ENCODE measurements at regions not wholly inside any gene's neighbourhood (a gene's known extent, or its start where the extent isn't known, plus 50 kb on each side); places are given as distances from the start of the nearest gene placed in this dataset.
"Not testable (repeated sequence)": the region's sequence is repeated elsewhere in the genome, so short reads cannot be mapped to it uniquely, and the experiment has no call there.

DNA sequence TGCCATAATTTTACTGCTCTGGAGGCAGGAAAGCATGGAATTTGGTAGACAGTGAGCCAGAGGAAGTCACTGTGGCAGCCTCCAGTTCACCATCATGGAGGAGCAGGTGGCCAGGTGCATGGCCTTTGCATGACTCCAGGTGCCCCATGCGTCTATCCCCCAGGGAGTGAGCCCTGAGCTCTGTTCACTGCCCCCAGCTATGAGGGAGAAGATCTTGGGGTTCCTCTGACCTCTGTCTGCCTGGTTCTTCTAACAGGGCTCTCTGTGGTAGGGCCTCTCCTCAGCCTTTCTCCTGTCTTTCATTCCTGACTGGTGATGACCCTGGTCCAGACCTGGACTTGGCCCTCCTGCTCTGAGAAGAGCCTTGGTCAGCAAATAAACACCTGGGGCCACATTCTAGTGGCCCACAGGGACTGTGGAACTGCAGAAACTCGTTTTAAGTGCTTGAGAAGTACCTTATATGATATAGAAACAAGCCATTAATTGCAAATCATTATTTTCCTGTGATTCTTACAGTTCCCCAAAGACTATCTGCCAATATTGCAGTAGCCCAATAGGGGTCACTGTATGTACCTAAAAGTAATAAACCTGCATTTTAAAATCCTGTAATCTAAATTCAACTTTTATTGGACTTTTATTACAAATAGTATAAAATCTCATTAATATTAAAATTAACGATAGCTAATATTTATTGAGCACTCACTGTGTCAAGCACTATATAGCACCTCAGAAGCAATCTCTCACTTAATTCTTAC lies 120.0 kb upstream of the SYT13 start:
- DNase-seq: no peak

DNA sequence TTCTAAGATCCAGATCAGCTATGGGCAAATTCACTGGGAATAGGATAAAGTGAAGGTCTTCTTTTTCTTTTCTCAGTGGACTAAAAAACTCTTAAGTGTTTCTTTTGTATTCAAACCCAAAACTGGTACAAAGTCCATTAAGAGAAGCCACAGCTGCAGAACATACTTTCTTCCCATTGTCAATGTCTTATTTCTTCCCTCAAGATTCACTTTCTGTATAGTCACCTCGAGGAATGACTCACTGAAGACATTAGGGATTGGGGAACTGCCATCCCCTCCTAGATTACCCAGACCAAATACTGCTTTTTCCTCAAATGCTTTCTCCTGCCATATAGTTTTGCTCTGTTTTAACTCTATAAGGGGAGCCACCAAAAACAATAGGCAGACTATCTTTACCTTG lies 117.4 kb upstream of the SYT13 start:
- not testable (repeated sequence) for DNase-seq

DNA sequence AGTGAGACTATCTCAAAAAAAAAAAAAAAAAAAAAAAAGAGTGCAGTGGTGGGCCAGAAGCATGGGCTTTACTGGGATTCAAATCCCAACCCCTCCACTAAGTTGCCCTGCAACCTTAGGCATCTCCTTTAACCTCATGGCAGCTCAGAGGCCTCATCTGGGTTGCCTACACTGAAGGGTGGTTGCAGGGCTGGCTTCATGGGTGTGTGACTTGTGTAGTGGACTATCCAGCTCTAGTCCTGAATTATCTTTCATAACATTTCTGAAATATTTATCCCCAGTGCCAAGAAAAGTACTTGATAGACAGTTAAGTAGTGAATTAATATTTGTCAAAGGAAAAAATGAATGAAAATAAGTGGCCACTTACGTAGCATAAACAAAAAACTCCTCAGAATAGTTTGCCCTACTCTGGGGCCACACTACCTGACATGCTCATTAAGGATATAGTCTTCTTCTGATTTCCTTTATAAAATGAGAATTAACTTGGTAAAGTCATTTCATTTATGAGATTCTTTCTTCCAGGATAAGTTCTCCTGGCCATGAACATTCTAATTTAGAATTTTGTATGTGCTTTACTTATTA lies 116.0 kb upstream of the SYT13 start:
- no peak for DNase-seq

DNA sequence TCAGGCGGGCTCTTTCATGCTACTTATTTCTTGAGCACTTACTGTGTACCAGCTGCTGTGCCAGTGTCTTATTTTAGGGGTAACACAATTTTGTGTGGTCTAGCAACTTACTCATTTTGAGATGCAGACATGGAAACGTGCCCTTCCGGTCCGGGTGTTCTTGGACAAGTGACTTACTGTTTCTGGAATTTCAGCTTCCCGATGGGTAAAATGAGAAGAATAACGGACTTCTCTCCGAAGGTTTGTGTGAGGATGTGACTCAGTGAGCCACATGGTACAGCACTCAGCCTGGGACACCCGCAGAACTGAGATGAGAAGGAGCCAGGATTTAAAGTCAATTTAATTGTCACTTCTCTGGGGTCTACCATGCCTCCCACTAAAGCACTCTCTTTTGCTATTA lies 114.5 kb upstream of the SYT13 start:
- DNase-seq: no peak

DNA sequence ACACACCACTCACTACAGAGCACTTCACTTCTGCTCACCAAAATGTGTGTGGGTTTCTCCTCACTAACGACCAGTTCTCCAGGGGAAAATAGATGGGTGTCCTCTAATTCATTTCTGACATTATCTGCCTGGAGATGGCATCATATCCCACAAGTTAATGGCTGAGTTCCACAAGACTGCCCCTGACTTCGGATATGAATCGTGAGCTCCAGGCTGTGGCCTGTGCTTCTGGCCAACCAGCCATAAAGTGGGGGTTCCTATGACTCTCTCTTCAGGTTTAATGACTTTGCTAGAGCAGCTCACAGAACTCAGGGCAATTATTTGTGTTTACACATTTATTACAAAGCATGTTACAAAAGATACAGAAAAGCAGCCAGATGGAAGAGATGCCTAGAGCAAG lies 113.0 kb upstream of the SYT13 start:
- DNase-seq: no peak

DNA sequence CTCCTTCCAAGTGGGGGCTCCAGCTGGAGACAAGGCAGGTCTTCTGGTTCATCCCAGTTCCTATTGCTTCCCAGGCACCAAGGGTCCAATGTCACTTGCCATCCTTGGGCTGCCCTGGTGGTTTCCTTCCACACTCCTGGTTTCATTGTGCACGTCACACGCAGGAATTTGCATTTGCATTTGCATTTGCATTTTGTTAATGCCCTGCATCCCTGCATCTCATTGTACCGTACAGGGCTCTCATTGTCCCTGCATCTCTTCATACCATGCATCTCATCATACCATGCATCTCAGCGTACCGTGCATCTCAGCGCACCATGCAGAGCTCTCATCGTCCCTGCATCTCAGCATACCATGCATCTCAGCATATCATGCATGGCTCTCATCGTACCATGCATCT lies 112.2 kb upstream of the SYT13 start:
- DNase-seq: no peak

DNA sequence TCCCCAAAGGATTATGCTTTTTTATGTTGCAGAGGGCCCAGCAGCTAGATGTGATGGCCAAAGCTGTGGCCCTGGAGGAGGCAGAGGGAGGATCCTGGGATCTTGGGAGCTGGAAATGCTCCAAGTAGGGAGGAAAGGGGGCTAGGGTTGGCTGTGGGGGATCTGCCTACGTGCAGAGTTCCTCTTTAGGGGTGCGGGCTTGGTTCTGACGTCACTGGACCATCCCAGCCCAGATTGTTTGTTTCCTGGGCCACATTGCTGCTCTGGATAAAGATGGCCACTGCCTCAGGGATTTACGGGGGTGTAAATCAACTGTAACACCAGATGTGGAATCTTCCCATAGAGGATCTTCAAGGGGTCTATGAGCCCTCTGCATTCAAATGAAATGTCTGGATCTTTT lies 110.3 kb upstream of the SYT13 start:
- no peak for DNase-seq

DNA sequence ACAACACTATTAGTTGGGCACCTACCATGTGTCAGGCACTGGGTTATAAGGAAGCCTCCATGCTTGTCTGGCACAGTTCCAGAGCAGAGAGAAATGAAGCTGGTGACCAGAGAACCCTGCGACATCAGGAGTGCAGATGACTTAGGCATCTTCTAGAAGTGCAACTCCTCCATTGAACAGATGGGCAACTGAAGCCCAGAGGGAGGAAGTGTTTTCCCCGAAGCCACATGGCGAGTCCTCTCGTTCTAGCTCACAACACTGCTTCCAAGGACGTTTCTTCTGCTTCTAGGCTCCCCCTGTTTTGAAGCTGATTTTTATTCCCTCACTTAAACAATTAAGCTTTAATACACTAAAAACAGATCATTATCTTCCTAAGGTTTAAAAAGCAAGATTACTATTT lies 109.8 kb upstream of the SYT13 start:
- no peak for DNase-seq

DNA sequence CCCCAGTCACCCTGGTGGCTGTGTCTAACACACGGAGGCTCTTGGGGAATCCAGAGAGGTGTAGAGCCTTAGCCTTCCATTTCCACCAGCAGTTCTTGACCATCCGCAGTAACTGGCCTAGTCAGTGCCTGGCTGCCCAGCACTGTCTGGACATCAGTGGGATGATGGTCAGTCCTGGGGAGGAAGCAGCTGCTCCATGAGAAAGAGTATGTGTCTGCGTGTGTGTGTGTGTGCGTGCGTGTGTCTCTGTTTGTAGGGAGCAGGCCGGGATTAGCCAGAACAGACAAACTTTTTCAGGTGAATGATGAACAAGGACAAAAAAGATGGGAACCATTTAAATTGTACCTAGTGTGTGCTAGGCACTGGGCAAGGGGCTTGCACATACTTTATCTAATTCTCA lies 109.3 kb upstream of the SYT13 start:
- no peak for DNase-seq

DNA sequence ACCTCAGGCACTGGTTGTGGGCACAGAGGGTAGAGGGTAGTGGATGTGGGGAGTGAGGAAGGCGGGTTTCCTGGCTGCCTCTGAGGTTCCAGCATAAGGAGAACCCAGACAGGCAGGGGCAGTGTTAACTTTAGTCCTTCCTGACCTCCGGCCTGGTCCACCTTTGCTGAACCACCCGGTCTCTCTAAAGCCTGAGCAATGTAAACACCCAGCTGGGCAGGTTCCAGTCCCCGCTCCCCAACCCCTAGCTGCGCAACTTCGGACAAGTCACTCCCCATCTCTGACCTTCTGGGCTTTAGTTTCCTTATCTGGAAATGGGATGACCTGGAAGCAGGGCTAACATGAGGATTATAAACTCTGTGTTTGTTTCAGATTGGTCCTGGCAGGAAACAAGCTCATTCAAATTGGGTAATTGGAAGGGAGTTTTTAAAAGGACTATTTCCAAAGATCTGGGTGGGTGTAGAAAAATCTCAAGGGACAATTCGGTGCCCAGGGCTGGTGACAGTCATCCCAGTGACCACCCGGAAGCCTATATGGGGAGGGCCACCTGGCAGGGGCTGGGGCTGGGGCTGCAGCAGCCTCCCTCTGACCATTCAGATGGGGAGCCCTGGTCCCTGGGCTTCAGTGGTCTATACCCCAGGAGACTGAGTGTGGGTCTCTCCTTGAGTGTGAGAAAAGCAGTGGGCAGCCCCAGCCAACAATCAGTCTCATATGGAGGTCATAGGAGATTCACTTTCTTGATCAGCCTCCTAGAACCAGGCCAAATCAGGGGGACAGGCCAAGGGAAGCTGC lies 108.3 kb upstream of the SYT13 start:
- no peak for DNase-seq

DNA sequence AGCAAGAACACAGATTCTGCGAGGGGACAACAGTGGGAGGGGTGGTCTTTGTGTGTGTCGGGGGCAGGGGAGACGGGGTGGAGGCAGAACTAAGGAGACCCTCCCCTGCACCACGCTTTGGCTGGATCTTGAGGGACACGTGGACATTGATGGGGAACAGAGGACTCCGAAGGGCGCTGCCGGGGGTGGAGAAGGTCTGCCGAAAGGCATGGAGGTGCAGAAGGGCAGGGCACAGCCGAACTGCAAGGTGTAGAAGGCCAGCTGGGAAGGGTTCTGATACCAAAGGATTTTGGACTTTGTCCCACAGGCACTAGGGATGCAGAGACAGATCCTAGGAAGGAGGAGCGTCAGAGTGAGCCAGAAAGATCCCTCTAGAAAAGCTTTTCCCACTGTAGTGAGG lies 107.7 kb upstream of the SYT13 start:
- no peak for DNase-seq

DNA sequence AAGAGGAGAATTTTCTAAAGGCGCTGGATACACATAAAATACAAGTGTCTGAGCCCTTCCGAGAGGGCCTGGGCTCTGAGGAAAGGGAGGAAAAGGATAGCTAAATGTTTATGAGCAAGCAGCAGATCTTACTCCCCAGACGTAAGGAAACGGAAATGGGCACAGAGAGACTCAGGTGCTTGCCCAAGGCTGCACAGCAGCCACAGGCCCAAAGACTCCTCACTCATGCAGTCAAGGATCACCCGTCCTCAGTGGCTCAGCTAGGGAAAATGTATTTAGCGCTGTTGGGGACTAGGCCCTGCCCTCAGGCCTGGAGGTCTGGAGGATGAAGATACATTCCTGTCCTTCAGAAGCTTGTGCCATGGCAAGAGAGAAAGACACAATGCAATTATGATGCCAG lies 107.2 kb upstream of the SYT13 start:
- no peak for DNase-seq

DNA sequence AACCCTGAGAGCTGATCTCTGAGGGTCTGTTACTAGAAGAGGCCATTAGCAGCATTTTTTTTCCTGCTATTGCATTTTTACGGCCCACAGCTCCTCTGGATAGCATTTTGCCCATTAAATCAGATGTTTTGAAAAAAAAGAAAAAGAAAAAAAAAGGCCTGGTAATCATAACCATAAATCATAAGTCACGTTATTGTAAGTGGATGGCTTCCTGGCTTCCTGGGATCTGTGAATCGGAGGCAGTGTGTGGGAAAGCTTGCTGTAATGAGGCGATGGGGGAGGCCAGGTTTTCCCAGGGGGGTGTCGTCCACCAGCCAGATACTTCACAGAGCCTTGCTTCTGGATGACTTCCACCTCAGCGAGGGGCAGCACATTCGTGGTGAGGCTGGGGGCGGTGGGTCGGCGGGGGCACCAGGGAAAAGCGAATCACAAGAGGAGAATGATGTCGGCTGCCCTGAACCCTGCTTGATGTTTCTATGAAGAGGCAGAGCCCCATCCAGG lies 106.5 kb upstream of the SYT13 start:
- no peak for DNase-seq

DNA sequence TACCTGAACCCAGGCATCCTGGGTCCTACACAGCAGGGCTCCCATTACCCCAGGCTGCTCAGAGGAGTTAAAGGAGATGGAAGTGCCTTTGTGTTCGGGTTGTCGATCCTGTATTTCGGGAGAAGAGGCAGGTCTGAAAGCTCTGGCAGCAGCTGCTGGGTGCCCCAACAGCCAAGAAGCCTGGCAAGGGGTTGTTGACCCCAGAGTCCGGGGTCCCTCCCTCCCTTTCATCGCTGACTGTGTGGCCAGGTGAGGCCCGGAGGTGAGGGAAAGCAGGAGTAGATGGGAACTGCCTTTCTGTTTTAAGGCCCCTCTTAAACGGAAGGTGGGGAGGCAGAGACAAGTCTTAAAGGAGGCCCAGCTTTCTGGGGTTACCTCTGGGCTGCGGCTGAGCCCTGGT lies 106.0 kb upstream of the SYT13 start:
- DNase-seq: no peak

DNA sequence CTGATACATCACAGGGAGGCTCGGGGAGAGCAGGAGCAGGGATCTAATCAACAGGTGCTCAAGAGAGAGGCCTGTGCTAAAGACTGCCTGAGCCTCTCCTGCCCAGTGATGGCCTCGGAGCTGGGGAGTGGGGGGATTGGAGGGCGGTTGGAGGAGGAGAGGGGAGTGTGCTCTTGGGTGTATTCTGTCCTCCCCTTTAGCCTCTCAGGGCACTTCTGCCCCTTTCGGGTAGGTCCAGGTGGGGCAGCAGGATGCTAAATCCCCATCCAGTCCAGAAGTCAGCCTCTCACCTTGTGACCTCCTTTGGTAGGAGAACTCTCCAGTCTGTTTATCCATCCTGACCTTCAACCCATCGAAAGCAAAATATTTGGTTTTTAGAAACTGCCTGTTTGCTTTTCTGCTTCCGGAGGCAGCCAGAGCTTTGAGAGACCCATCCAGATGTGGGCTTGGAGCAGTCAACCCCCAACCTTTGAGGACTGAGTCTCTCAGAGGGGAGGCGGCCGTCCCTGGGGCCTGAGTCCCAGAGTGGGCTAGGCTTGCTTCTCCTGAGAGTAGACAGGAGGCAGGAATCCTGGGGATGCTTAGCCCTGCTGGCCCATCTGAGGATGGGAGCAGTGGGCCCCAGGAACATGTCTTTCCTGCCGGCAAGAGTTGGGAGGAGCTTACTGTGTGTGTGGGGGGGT lies 105.2 kb upstream of the SYT13 start:
- DNase-seq: no peak

DNA sequence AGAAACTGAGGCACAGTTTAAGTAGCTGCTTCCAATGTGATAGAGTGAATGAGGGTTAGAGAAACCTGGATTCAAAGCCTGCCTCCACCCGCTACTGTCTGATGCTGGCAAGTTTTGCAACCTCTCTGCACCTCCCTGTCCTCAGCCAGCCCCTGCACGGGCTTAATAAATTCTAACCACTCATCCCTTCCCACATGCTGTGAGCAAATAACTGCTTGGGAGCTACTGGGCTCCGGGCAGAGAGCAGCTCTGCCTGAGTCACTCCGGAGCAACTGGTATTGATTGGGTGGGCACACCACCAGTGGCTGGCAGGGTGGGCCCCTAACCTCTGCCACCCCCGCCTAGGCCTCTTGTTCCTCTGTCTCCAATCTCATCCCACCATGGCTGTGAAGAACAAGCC lies 104.3 kb upstream of the SYT13 start:
- DNase-seq: no peak

DNA sequence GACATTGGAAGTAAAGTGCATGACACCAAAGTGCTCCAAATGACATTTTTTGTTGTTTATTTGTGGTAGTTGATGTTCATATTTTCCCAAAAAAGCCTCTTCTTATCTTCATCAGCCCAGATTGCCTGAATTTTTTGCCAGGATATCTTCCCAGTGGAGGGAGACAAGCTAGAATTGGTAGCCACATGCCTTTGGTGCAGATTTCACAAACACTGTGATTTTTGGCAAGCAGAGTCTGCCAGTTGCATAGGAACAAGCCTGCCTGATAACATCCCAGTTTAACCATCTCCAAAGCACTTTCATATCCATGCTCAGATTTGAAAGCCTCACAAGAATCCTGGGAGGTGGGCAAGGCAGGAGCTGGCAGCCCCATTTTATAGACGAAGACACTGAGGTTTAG lies 102.3 kb upstream of the SYT13 start:
- DNase-seq: no peak

DNA sequence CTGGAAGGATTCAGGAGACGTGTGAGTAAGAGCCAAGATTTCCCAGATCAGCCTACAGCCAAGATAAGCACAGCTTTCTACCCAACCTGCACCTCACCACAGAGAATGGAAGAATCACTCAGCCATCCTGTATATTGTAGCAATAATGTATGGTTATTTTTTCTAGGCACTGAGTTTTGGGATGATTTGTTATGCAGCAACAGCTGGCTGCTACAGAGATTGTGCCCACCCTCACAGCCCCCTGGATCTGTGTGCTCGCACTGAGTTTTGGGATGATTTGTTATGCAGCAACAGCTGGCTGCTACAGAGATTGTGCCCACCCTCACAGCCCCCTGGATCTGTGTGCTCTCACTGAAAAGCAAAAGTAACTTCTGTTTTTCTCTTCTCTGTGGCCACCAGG lies 101.7 kb upstream of the SYT13 start:
- not testable (repeated sequence) for DNase-seq

DNA sequence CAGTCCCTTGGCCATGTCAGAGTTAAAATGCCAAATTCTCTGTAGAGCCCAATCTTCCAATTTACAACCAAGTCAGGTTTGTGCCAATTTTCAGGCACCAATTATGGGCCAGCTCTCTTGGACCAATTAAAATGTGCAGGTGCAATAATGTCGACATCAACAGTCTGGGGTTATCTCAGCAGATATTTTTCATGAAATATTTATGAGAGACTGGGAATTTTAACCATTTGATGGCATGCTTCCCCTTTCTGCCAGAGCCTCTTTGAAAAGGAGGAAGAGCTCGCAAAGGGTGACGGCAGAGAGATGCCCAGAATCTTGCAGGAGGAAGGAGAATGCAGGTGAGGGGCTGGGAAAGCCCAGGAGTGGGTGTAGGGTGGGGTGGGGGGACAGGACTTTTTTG lies 100.8 kb upstream of the SYT13 start:
- no peak for DNase-seq

DNA sequence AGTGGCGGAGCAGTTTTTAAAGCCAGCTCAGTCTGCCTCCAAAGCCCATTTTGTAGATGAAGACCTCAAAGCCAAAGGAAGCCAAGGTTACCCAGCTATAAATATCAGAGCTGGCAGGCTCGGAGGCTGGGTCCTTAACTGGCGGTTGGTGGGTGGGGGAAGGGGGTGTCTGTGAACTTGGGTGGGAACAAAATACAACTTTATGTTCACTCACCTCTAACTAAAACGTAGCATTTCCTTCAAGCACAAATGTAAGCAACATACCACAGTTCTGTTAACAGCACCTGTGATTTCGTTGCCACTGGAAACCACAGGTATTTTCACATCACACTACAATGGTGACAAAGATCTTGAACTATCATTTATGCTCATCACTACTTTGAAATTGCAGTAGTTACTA lies 99.7 kb upstream of the SYT13 start:
- peak in 2 of 5 donors; percentile 15 to 22 for DNase-seq

DNA sequence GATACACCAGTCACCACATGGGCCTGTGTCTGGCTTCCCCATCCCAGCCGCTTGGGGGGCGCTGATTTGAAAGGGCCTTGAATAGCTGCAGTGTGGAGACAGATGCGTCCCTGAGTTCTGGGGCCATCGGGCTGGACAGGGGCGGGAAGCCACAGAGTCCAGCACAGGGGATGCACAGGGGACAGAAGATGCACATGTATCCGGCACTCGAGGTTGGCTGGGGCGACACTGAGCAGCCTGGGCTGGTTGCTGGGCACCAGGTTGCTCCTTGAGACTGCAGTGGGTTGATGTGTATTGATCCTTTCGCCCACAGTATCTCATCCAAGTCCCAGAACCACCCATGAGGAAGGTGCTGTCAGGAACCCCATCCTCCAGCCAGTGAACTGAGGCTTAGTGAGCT lies 99.3 kb upstream of the SYT13 start:
- no peak for DNase-seq

DNA sequence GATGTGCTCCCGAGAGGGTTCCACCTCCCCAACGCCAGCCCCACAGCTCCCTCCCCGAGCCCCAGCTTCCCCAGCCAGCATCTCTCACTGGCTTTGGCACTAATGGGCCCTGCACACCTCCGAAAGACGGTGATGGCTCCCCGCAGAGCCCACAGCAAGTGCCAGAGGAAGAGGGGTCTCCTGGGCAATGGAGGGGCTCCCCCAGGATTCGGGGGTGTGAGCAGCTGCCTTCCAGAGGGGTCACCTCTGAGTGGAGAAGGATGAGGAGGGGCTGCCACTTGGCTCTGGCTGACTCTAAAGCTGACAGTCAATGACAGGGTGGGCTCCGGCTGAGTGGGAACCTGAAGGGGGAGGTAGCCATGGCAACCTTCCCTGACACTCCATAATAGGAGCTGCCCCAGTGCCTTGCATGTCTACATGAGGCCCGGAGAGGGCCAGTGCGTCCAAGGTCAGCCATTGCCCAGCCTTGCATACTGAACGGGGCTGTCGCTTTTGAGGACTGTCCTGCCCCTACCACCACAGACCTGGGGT lies 98.6 kb upstream of the SYT13 start:
- no peak for DNase-seq

DNA sequence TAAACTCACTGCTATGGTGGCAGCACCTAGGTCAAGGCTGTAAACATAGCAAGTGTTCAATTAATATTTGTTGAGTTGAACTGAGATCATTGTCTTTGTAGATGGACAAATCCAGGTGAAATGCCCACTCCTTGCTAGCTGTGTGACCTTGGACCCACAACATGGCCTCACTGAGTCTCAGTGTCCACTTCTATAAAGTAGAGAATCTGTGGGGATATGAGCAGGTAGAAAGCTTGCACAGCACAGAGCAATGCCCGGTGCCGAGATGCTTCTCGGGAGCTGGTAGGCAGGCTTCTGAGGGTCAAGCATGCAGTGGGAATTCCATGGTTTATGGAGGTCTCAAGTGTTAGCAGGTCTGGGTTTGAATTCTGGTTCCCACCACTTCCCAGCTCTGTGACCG lies 97.9 kb upstream of the SYT13 start:
- no peak for DNase-seq
